Nephron (organoid): ENCODE measurements at regions not wholly inside any gene's neighbourhood (a gene's known extent, or its start where the extent isn't known, plus 50 kb on each side); places are given as distances from the start of the nearest gene placed in this dataset.

Source experiments
- H3K27ac Mint-ChIP-seq, 3 experiments: 2 replicates each; pipeline ENCODE4 v1.8.0; 2020; ENCODE audit warnings: mixed read lengths in 3 of 3, mild to moderate bottlenecking in 2 of 3, moderate library complexity in 1 of 3
- H3K27me3 Mint-ChIP-seq: 2 replicates; pipeline ENCODE4 v1.8.0; 2021; ENCODE audit warnings: low read depth, mild to moderate bottlenecking, moderate library complexity, mixed read lengths
- H3K36me3 Mint-ChIP-seq: 2 replicates; pipeline ENCODE4 v1.8.0; 2020; ENCODE audit warnings: low read depth, mixed read lengths
- H3K4me1 Mint-ChIP-seq: 2 replicates; pipeline ENCODE4 v1.8.0; 2020; ENCODE audit warnings: mixed read lengths
- H3K4me3 Mint-ChIP-seq, 3 experiments: 2 replicates each; pipeline ENCODE4 v1.8.0; 2020; ENCODE audit warnings: mild to moderate bottlenecking in 3 of 3, mixed read lengths in 3 of 3, moderate library complexity in 2 of 3
- H3K9me3 Mint-ChIP-seq: 2 replicates; pipeline ENCODE4 v1.8.0; 2020; ENCODE audit warnings: mixed read lengths
- CTCF ChIP-seq, 3 experiments: fragments of 200-600 bp; sonication (generic); IDR thresholded peaks; one replicate each; pipeline ENCODE4 v1.5.0; 2021; ENCODE audit warnings: antibody characterized with exemption in 3 of 3; ENCODE audit not compliant: unreplicated experiment in 3 of 3

- H3K4me3 Mint-ChIP-seq: no peak overlapping the region
- peaks cover 68% of the 10 kb centered on the region for H3K27me3 Mint-ChIP-seq
- no peaks in the 10 kb centered on the region for H3K4me1 Mint-ChIP-seq
- H3K9me3 Mint-ChIP-seq: peaks cover 8% of the 10 kb centered on the region
- H3K27ac Mint-ChIP-seq: no peak overlapping the region
- TF ChIP-seq CTCF (IDR thresholded peaks at IDR 0.05; ENCODE audit: unreplicated experiment in 3 of 3): no peak
- no peaks in the 10 kb centered on the region for H3K36me3 Mint-ChIP-seq
These were observed 266.0 kb downstream of the ENGASE start for GRCh38 chr17:79340333-79341221.

- TF ChIP-seq CTCF (IDR thresholded peaks at IDR 0.05; ENCODE audit: unreplicated experiment in 3 of 3): no peak
- Mint-ChIP-seq H3K27me3 (peaks cover 69% of the 10 kb centered on the region), H3K36me3 (no peaks in the 10 kb centered on the region), H3K4me1 (no peaks in the 10 kb centered on the region), H3K27ac (no peak overlapping the region), H3K9me3 (peaks cover 2% of the 10 kb centered on the region), H3K4me3 (no peak overlapping the region)
These were observed 264.7 kb downstream of the ENGASE start for GRCh38 chr17:79339321-79339720.

- H3K27me3 Mint-ChIP-seq: peaks cover 69% of the 10 kb centered on the region
- TF ChIP-seq CTCF (IDR thresholded peaks at IDR 0.05; ENCODE audit: unreplicated experiment in 3 of 3): no peak
- H3K36me3 Mint-ChIP-seq: no peaks in the 10 kb centered on the region
- H3K9me3 Mint-ChIP-seq: peaks cover 2% of the 10 kb centered on the region
- H3K27ac Mint-ChIP-seq: no peak overlapping the region
- H3K4me3 Mint-ChIP-seq: no peak overlapping the region
- H3K4me1 Mint-ChIP-seq: no peaks in the 10 kb centered on the region
These were observed 264.0 kb downstream of the ENGASE start for GRCh38 chr17:79338604-79339003.

- Mint-ChIP-seq H3K9me3 (peaks cover 2% of the 10 kb centered on the region), H3K4me3 (no peak overlapping the region), H3K36me3 (no peaks in the 10 kb centered on the region), H3K27me3 (peaks cover 69% of the 10 kb centered on the region), H3K27ac (no peak overlapping the region), H3K4me1 (no peaks in the 10 kb centered on the region)
- TF ChIP-seq CTCF (IDR thresholded peaks at IDR 0.05; ENCODE audit: unreplicated experiment in 3 of 3): no peak
These were observed 263.5 kb downstream of the ENGASE start for GRCh38 chr17:79338152-79338551.

GRCh38 chr17:79337053-79337452 is 262.4 kb downstream of the ENGASE start:
- H3K27ac Mint-ChIP-seq: no peak overlapping the region
- no peaks in the 10 kb centered on the region for H3K9me3 Mint-ChIP-seq
- H3K4me3 Mint-ChIP-seq: no peak overlapping the region
- TF ChIP-seq CTCF (IDR thresholded peaks at IDR 0.05; ENCODE audit: unreplicated experiment in 3 of 3): no peak
- peaks cover 4% of the 10 kb centered on the region for H3K4me1 Mint-ChIP-seq
- H3K27me3 Mint-ChIP-seq: peaks cover 73% of the 10 kb centered on the region
- no peaks in the 10 kb centered on the region for H3K36me3 Mint-ChIP-seq

- no peaks in the 10 kb centered on the region for H3K36me3 Mint-ChIP-seq
- H3K27me3 Mint-ChIP-seq: peaks cover 74% of the 10 kb centered on the region
- peaks cover 7% of the 10 kb centered on the region for H3K4me1 Mint-ChIP-seq
- no peak for TF ChIP-seq CTCF (IDR thresholded peaks at IDR 0.05; ENCODE audit: unreplicated experiment in 3 of 3)
- H3K27ac Mint-ChIP-seq: no peak overlapping the region
- H3K9me3 Mint-ChIP-seq: no peaks in the 10 kb centered on the region
- no peak overlapping the region for H3K4me3 Mint-ChIP-seq
These were observed 260.8 kb downstream of the ENGASE start for GRCh38 chr17:79335456-79335855.
